ENCODE measurements at regions not wholly inside any gene's neighbourhood (a gene's known extent, or its start where the extent isn't known, plus 50 kb on each side); places are given as distances from the start of the nearest gene placed in this dataset.

DNA sequence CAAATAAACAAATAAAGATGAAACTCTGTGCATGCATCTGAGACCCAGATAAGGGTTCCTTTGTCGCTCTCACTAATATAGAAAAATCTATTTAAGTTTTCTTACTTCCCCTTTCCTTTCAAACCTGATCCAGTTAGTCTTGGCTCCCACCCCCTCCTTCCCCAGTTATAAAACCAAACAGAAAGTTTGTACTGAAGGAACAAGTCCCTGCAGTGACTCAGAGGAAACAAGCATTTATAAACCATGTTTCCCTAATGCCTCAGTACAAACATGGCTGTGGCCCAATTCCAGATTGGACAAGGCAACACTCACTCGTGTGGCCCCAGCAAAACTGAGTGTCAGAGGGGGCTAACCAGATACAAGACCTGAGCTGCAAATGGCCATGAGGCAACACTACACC lies 65.5 kb upstream of the ARHGAP20 start:
- TF ChIP-seq PAX5 (IDR thresholded peaks at IDR 0.05; ENCODE audit: insufficient read depth, low read length, severe bottlenecking) = no peak
- no peak for TF ChIP-seq SPI1 (IDR thresholded peaks at IDR 0.05; ENCODE audit: low read depth, low read length)
- TF ChIP-seq POLR2AphosphoS5 (IDR thresholded peaks at IDR 0.05; ENCODE audit: low read depth, low read length) = no peak
- TF ChIP-seq TAF1 (IDR thresholded peaks at IDR 0.05; ENCODE audit: low read depth, low read length) = no peak
- TF ChIP-seq POLR2A (IDR thresholded peaks at IDR 0.05; ENCODE audit: low read depth, low read length) = no peak
- TF ChIP-seq POU2F2 (IDR thresholded peaks at IDR 0.05; ENCODE audit: low read depth, low read length) = no peak
- DNase-seq (ENCODE audit: insufficient read length, low spot score) (no peak), FAIRE-seq (no peak)

DNA sequence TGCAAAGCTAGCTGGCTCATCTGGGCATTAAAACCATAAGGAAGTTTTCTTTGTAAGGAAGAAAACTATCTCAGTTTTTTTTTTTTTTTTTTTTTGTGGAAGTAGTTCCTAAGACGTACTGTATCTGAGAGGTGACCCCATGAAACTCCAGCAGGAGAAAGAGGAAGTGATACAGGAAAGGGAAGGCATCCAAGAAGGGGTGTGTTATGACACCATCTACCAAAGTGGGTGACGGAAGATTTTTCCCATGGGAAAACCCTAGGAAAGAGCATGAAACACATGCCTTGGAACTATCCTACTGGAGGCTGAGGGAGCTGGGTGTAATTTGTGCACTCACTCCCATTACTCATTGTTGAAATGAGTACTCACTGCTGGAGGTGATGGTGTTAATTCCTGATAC lies 63.8 kb upstream of the ARHGAP20 start:
- FAIRE-seq = no peak
- DNase-seq (ENCODE audit: insufficient read length, low spot score) = no peak
- TF ChIP-seq PAX5 (IDR thresholded peaks at IDR 0.05; ENCODE audit: insufficient read depth, low read length, severe bottlenecking) (no peak), POU2F2 (IDR thresholded peaks at IDR 0.05; ENCODE audit: low read depth, low read length) (no peak), TAF1 (IDR thresholded peaks at IDR 0.05; ENCODE audit: low read depth, low read length) (no peak), SPI1 (IDR thresholded peaks at IDR 0.05; ENCODE audit: low read depth, low read length) (peak; percentile 46)

DNA sequence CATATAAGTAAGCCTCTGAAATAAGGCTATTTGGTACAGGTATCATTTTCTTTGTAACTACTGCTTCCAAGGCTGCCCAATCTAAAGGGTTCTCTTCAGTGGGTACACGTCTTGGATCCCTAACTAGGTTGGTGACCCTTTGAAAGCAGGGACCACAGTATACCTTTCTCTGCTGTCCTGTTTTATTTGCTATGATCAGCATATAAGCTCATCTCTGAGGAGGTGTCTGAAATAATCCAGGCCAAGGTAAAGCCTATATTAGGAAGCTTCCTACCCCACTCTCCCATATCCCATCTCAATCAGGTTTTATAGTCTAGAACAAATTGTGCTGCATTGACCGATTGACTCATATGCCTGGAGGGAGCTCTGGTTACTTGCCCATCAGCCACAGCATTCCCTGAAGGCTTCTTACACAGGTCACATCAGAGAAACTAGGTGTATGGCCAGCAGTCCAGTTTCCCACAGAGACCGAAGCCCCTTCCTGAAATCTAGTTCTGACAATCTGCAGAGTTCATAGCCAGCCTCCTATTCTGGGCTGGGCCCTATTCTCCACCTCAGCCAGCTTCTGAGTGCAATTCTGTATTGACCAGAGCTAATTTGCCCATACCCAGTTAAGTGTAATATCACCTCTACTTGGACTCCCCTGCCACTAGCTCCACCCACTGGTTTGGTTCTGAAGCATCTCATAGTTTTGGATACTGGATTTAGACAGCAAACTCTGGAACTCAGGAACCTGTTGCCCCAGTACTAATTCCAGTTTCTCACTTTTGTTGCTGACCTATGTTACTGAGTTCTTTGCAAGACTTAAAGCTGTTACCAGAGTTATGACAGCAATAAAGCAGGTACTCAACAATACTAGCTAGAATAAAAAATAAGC lies 62.1 kb upstream of the ARHGAP20 start:
- FAIRE-seq (no peak), DNase-seq (ENCODE audit: insufficient read length, low spot score) (no peak)
- TF ChIP-seq TAF1 (IDR thresholded peaks at IDR 0.05; ENCODE audit: low read depth, low read length) = no peak
- no peak for TF ChIP-seq POU2F2 (IDR thresholded peaks at IDR 0.05; ENCODE audit: low read depth, low read length)
- TF ChIP-seq PAX5 (IDR thresholded peaks at IDR 0.05; ENCODE audit: insufficient read depth, low read length, severe bottlenecking) = no peak
- TF ChIP-seq POLR2A (IDR thresholded peaks at IDR 0.05; ENCODE audit: low read depth, low read length) = no peak
- TF ChIP-seq SPI1 (IDR thresholded peaks at IDR 0.05; ENCODE audit: low read depth, low read length) = no peak
- TF ChIP-seq POLR2AphosphoS5 (IDR thresholded peaks at IDR 0.05; ENCODE audit: low read depth, low read length) = no peak

DNA sequence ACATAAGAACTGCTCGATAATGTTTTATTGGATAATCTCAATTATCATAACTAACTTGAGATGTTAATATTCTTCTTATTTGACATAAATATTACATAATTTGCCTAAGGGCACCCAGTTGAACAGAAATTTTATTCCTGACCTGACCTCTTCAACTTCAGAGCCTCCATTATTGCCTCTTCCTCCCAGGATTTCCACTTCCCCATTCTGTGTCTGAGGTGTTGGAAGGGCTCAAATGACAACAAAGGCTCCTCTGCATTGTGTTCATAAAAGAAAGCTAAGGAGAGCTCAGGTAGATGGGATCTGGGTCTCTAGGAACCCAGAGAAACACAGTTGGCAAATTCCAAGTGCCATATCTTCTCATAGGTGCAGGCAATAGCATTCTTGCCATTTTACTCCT lies 61.2 kb upstream of the ARHGAP20 start:
- no peak for FAIRE-seq
- DNase-seq (ENCODE audit: insufficient read length, low spot score) = no peak
- TF ChIP-seq TAF1 (IDR thresholded peaks at IDR 0.05; ENCODE audit: low read depth, low read length) = no peak
- peak; percentile 58 for TF ChIP-seq SPI1 (IDR thresholded peaks at IDR 0.05; ENCODE audit: low read depth, low read length)
- TF ChIP-seq POU2F2 (IDR thresholded peaks at IDR 0.05; ENCODE audit: low read depth, low read length) = no peak

DNA sequence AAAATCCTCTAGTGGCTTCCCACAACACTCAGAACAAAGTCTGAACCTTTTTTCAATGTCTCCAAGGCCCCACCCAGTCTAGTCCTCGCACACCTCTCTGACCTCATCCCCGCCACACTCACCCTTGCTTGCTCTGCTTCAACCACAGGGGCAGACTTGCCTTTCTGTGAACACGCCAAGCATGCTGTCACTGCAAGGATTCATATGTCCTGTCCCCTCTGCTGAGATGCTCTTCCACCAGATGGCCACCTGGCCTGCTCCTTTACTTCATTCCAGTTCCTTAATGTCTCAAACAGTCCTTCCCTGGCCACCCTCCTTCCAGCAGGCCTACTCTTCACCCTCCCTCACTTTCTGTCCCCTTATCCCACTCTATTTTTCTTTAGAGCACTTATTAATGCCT lies 60.6 kb upstream of the ARHGAP20 start:
- DNase-seq (ENCODE audit: insufficient read length, low spot score) = no peak
- TF ChIP-seq SPI1 (IDR thresholded peaks at IDR 0.05; ENCODE audit: low read depth, low read length) (no peak), POU2F2 (IDR thresholded peaks at IDR 0.05; ENCODE audit: low read depth, low read length) (no peak), POLR2AphosphoS5 (IDR thresholded peaks at IDR 0.05; ENCODE audit: low read depth, low read length) (no peak), POLR2A (IDR thresholded peaks at IDR 0.05; ENCODE audit: low read depth, low read length) (no peak), PAX5 (IDR thresholded peaks at IDR 0.05; ENCODE audit: insufficient read depth, low read length, severe bottlenecking) (no peak), TAF1 (IDR thresholded peaks at IDR 0.05; ENCODE audit: low read depth, low read length) (no peak)
- FAIRE-seq = no peak

DNA sequence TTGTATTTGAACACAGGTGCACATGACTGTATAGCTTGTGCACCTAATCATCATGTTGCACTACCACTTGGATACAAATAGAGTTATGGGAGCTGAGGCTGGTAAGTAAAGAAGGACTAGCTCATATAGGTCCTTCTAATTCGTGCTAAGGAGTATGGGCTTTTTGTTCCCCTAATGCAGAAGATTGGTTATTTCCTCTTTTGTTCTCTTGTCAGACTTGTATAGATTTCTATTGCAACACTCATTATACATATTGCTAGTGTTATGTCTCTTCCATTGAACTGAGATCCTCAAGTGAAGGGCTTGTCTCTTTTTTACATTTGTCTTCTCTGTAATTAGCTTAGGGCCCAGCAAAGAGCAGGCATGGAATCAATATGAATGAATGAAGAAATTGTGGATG lies 54.1 kb upstream of the ARHGAP20 start:
- FAIRE-seq = peak; percentile 52
- no peak for DNase-seq (ENCODE audit: insufficient read length, low spot score)
- TF ChIP-seq TAF1 (IDR thresholded peaks at IDR 0.05; ENCODE audit: low read depth, low read length) = no peak
- TF ChIP-seq POU2F2 (IDR thresholded peaks at IDR 0.05; ENCODE audit: low read depth, low read length) = no peak

DNA sequence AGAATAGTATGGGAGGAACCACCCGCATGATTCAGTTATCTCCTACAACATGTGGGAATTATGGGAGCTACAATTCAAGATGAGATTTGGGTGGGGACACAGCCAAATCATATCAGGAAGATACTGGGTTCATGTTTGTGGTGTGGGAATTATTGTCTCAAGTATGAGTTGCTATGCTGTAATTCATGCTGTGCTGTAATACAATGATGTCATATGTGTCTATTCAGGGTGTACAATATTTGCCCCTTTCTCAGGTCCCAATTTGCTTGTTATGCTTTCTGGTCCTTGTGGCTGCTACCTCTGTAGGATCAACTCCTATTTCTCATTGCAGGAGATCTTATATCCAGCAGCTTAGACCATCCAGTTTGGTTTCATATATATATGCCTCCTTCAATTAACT lies 52.2 kb upstream of the ARHGAP20 start:
- DNase-seq (ENCODE audit: insufficient read length, low spot score) = no peak
- TF ChIP-seq POLR2AphosphoS5 (IDR thresholded peaks at IDR 0.05; ENCODE audit: low read depth, low read length) (no peak), POLR2A (IDR thresholded peaks at IDR 0.05; ENCODE audit: low read depth, low read length) (no peak), PAX5 (IDR thresholded peaks at IDR 0.05; ENCODE audit: insufficient read depth, low read length, severe bottlenecking) (no peak), POU2F2 (IDR thresholded peaks at IDR 0.05; ENCODE audit: low read depth, low read length) (no peak), SPI1 (IDR thresholded peaks at IDR 0.05; ENCODE audit: low read depth, low read length) (no peak), TAF1 (IDR thresholded peaks at IDR 0.05; ENCODE audit: low read depth, low read length) (no peak)
- FAIRE-seq = no peak

DNA sequence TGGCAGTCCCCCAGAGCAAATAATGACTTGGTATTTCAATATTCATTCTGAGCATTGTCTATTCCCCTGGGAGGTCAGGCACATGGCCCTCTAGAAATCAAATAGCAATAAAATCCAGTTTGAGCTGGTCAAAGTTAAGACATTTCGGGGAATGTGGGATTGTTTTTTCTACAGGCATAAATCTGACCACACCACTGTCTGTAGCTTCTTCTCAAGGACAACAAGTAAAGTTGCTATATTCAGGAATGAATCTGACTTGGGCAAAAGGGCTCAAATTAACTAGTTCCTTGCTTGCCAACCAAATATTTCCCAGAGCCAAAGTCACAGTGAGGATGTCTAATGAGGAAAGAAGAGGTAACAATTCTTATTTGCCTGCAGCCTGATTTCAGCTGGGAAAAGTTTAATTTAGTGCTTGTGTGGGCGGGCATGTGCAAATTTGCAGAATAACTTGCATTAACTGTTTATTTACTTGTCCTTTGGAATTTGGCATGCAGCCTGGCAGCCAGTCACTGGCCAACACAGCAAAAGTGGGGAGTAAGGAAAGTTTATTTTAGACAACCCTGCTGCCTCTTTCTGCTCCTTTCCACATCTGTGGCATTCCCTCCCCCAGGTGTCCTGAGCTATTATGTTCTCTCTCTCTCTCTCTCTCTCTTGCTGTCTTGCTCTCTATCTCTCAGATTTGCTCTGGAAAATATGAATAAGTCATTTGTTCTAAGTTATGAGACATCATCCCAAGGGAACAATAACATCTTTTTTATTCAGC lies 51.2 kb upstream of the ARHGAP20 start:
- TF ChIP-seq TAF1 (IDR thresholded peaks at IDR 0.05; ENCODE audit: low read depth, low read length) (no peak), PAX5 (IDR thresholded peaks at IDR 0.05; ENCODE audit: insufficient read depth, low read length, severe bottlenecking) (no peak), POU2F2 (IDR thresholded peaks at IDR 0.05; ENCODE audit: low read depth, low read length) (no peak)
- DNase-seq (ENCODE audit: insufficient read length, low spot score) (no peak), FAIRE-seq (no peak)

DNA sequence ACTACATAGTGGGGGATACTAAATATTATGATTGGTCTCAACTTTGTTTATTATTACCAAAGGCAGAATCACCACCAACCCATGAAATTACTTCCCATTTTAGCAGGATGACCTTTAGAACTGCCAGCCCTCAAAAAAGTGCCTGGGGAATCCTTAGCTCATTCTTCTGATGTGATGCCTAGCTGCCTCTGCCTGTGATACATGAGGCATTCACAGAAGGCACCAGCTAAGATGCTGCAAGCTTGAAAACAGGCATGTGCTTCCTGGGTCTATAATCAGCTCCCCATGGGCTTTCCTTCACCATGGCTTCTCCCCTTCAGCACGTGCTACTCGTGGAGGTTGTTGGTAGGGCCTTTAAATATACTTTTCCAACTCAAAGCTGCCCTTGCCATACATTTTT lies 50.4 kb upstream of the ARHGAP20 start:
- TF ChIP-seq PAX5 (IDR thresholded peaks at IDR 0.05; ENCODE audit: insufficient read depth, low read length, severe bottlenecking) = no peak
- no peak for TF ChIP-seq SPI1 (IDR thresholded peaks at IDR 0.05; ENCODE audit: low read depth, low read length)
- TF ChIP-seq POLR2A (IDR thresholded peaks at IDR 0.05; ENCODE audit: low read depth, low read length) = no peak
- no peak for TF ChIP-seq TAF1 (IDR thresholded peaks at IDR 0.05; ENCODE audit: low read depth, low read length)
- TF ChIP-seq POLR2AphosphoS5 (IDR thresholded peaks at IDR 0.05; ENCODE audit: low read depth, low read length) = no peak
- TF ChIP-seq POU2F2 (IDR thresholded peaks at IDR 0.05; ENCODE audit: low read depth, low read length) = no peak
- no peak for DNase-seq (ENCODE audit: insufficient read length, low spot score)

More for the DNA sequence above, 50.4 kb upstream of the ARHGAP20 start:
- FAIRE-seq = no peak

All from GM12891 (cell line).